ENCODE measurements at regions not wholly inside any gene's neighbourhood (a gene's known extent, or its start where the extent isn't known, plus 50 kb on each side); places are given as distances from the start of the nearest gene placed in this dataset.
A peak's percentile ranks its signal among the peaks of the same experiment; 100 is the strongest.
"Not testable (repeated sequence)": the region's sequence is repeated elsewhere in the genome, so short reads cannot be mapped to it uniquely, and the experiment has no call there.

DNA sequence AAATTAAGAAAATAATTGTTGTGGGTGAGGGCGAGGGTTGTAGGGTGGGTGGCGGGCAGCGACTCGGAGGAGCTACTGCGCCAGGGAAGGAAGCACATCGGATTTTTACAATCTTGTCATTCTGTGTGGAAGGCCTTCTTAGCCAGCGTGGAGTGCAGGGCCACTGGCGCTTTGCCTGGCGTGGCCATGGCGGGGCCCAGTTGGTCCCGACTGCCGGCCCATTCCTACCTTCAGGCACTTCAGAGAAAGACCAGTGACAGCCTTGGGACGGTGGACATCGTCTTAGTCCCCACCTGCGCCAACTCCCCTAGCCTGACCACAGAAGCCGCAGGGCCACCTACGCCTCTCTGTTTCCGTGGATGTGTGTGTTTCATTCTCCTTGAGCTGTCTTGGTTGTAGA, 136.9 kb upstream of the NEGR1 start:
- ATAC-seq (replicated peaks in 6 of 8) = no peak
- 87 to 100% (median 94%) methylated on average over 3 to 17 of the region's 18 CpGs; no CpG with 5 or more reads in 2 of the 10 experiments for WGBS, 10 experiments
- Histone ChIP-seq H3K27ac (no peak overlapping the region), H3K4me1 (replicated peaks in 1 of 2) (no peaks in the 10 kb centered on the region), H3K4me3 (no peak overlapping the region)
- in situ Hi-C loops (cut with MboI; ENCODE audit: low pct_unique_long_range_greater_than_20kb in 2 of 9, low sequenced_read_pairs in 9 of 9, unreplicated experiment in 9 of 9) = no loop called here

DNA sequence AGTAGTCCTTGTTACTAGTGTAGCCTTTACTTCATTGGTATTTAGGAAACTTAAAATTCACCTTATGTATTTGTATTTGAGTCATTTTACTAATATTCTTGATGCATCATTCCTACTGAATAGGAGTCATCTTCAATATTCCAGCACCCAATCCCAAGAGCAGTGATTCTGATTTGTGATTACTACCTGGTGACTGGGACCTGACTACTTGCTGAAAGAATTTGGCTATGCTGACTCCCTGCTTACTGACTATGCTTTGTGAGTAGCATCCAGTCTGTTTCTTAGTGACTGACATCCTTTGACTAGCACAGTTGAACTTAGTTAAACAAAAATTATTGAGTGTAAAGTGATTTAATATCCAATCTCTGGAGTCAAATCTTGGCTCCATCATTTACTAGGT, 129.9 kb upstream of the NEGR1 start:
- H3K4me1 ChIP-seq (replicated peaks in 1 of 2) = no peaks in the 10 kb centered on the region
- H3K27ac ChIP-seq = no peak overlapping the region
- in situ Hi-C loops (cut with MboI; ENCODE audit: low pct_unique_long_range_greater_than_20kb in 2 of 9, low sequenced_read_pairs in 9 of 9, unreplicated experiment in 9 of 9) = no loop called here
- no peak overlapping the region for H3K4me3 ChIP-seq
- no peak for ATAC-seq (replicated peaks in 6 of 8)

DNA sequence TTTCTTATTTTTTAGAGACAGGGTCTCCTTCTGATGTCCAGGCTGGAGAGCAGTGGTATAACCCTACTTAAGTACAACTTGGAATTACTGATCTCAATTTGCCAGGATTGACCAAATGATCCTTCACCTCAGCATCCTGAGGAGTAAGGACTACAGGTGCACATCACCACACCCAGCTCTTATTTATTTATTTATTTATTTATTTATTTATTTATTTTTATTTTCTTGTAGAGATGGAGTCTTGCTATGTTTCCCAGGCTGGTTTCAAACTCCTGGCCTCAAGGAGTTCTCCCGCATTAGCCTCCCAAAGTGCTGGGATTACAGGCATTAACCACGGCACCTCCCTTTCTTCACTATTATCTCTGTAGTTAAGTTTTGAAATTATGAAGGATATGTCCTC, 117.5 kb upstream of the NEGR1 start:
- 80 to 100% (median 100%) methylated on average over 1 to 2 of the region's 2 CpGs; no CpG with 5 or more reads in 1 of the 10 experiments for WGBS, 10 experiments
- Histone ChIP-seq H3K4me3 (no peak overlapping the region), H3K27ac (no peak overlapping the region), H3K4me1 (replicated peaks in 1 of 2) (no peaks in the 10 kb centered on the region)
- in situ Hi-C loops (cut with MboI; ENCODE audit: low pct_unique_long_range_greater_than_20kb in 2 of 9, low sequenced_read_pairs in 9 of 9, unreplicated experiment in 9 of 9) = no loop called here
- ATAC-seq (replicated peaks in 6 of 8) = no peak

DNA sequence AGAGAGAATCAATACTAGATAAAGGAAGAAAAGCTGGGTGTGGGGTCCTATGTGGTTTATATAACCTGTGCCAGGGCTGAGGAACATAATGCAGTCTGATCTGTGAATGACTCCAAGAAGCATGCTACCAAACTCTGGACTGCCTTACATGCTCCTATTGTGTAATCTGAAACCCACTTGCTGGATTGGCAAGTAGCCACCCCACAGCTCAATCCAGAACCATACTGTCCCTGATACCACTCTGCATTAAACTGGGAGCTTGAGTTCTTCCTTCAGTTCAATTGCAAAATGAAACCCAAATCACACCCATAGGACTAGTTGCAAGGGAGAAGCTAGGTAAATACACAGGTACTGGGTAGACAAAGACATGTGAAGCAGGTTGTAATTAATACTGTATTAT, 115.4 kb upstream of the NEGR1 start:
- Histone ChIP-seq H3K4me1 (replicated peaks in 1 of 2) (no peaks in the 10 kb centered on the region), H3K27ac (no peak overlapping the region), H3K4me3 (no peak overlapping the region)
- in situ Hi-C loops (cut with MboI; ENCODE audit: low pct_unique_long_range_greater_than_20kb in 2 of 9, low sequenced_read_pairs in 9 of 9, unreplicated experiment in 9 of 9) = no loop called here
- ATAC-seq (replicated peaks in 6 of 8) = peak in 2 of 8 experiments; percentile 28 to 63

DNA sequence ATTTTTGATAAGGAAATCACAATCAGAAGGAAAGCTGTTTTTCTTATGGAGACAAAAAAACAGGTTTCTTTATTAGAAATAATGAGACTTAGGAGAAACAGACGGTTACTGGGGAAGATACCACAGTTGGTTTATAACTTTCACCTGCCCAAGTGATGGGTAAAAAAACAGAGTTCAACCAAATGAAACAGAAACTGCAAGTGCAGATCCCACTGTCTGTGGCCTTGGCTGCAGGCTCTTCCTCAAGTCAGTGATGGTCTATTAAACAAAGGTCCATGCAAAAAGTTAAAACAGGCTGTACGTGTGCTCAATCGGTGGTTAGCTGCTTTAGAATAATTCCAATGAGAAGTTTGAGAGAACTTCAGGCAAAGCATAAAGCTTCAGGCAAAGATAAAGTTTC, 112.1 kb upstream of the NEGR1 start:
- Histone ChIP-seq H3K27ac (no peak overlapping the region), H3K4me3 (no peak overlapping the region), H3K4me1 (replicated peaks in 1 of 2) (no peaks in the 10 kb centered on the region)
- in situ Hi-C loops (cut with MboI; ENCODE audit: low pct_unique_long_range_greater_than_20kb in 2 of 9, low sequenced_read_pairs in 9 of 9, unreplicated experiment in 9 of 9) = no loop called here
- ATAC-seq (replicated peaks in 6 of 8) = no peak
- WGBS, 10 experiments = 54 to 92% (median 76%) methylated on average over 1 to 3 of the region's 3 CpGs

DNA sequence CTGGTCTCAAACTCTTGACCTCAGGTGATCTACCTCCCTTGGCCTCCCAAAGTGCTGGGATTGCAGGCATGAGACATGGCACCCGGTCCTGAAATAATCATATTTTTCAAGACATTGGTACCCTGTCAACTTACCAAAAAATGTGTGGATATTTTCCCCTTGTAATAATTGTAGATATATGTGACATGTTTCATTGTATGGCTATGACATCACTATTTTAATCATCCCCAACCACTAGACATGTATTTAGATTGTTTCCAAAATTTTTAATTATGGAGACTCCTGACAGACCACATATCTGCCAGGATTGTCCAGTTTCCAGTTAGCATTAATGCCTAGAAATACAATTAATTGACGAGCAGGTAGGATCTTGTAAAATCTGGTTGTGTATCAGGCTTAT, 96.7 kb upstream of the NEGR1 start:
- WGBS, 10 experiments = 78 to 100% (median 96%) methylated on average over 1 to 2 of the region's 2 CpGs; no CpG with 5 or more reads in 2 of the 10 experiments

DNA sequence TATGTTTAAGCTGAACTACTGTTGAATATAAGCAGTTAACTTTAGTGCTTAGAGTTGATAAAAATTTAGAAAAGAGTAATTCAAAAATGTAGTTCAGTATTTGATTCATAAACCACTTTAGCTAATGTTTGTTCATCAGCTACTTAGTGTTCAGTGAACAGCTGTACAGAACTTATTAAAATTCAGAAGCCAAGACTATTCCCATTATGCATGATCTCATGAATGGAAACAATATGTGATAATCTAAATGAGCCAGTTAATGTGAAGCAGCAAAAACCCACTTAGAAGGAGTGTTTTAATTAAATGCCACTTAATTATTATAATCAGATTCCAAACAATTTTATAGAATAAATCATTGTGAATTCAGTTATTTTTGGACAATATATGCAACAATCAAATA, 92.9 kb upstream of the NEGR1 start:
- no peak overlapping the region for H3K27ac ChIP-seq
- H3K4me1 ChIP-seq (replicated peaks in 1 of 2) = peaks cover 0 to 4% of the 10 kb centered on the region in 2 donors
- in situ Hi-C loops (cut with MboI; ENCODE audit: low pct_unique_long_range_greater_than_20kb in 2 of 9, low sequenced_read_pairs in 9 of 9, unreplicated experiment in 9 of 9) = no loop called here
- H3K4me3 ChIP-seq = no peak overlapping the region
- ATAC-seq (replicated peaks in 6 of 8) = no peak

More for the DNA sequence above, 96.7 kb upstream of the NEGR1 start:
- Histone ChIP-seq H3K27ac (no peak overlapping the region), H3K4me3 (no peak overlapping the region), H3K4me1 (replicated peaks in 1 of 2) (peaks cover 0 to 4% of the 10 kb centered on the region in 2 donors)
- no peak for ATAC-seq (replicated peaks in 6 of 8)
- in situ Hi-C loops (cut with MboI; ENCODE audit: low pct_unique_long_range_greater_than_20kb in 2 of 9, low sequenced_read_pairs in 9 of 9, unreplicated experiment in 9 of 9) = no loop called here

DNA sequence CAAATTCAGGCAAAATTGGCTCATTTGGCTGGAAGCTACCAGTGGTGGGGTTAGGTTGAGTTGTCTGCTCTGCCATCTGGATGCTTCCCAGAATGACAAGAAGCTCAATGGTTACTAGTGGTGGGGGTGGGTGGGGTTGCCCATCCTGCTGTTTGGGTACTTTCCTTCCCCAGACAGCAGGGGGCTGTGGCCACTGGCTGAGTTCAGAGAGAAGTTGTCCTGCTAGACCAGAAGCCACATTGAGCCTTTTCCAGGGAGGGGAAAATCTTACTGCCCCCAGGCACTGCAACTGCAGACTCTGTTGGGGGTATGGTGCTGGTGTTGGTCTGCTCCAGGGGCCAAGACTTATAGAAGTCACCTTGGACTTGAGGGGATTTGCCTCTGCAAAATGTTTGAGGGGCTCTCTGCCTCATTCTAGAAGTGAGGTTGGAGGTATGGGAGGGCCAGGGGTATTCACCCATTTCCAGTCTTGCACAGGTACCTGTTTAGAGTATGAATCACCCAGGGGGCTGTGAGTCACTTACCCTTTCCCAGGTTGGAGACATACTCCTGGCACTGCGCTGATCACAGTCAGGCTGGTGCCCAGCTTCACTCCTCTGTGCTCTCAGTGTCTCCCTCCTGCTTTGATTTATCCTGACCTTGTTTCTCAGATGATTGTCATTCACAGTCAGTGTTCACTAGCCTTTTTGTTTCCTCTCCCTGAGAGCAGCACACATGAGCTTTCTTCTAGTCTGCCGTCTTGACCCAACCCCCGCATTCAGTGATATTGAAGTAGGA, 89.1 kb upstream of the NEGR1 start:
- WGBS, 10 experiments = 33 to 100% (median 61%) methylated on average over 1 to 3 of the region's 3 CpGs
- Histone ChIP-seq H3K4me1 (replicated peaks in 1 of 2) (peaks cover 0 to 2% of the 10 kb centered on the region in 2 donors), H3K4me3 (no peak overlapping the region), H3K27ac (no peak overlapping the region)
- ATAC-seq (replicated peaks in 6 of 8) = no peak
- in situ Hi-C loops (cut with MboI; ENCODE audit: low pct_unique_long_range_greater_than_20kb in 2 of 9, low sequenced_read_pairs in 9 of 9, unreplicated experiment in 9 of 9) = no loop called here

DNA sequence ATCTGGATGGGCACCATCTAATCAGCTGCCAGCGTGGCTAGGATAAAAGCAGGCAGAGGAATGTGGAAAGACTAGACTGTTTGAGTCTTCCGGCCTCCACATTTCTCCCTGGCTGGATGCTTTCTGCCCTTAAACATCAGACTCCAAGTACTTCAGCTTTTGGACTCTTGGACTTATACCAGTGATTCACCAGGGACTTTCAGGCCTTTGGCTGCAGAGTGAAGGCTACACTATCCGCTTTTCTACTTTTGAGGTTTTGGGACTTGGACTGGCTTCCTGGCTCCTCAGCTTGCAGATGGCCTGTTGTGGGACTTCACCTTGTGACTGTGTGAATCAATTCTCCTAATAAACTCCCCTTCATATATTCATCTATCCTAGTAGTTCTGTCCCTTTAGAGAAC, 88.5 kb upstream of the NEGR1 start:
- H3K4me1 ChIP-seq (replicated peaks in 1 of 2); H3K27ac ChIP-seq; in situ Hi-C loops (cut with MboI; ENCODE audit: low pct_unique_long_range_greater_than_20kb in 2 of 9, low sequenced_read_pairs in 9 of 9, unreplicated experiment in 9 of 9); H3K4me3 ChIP-seq; ATAC-seq (replicated peaks in 6 of 8): not testable (repeated sequence)
- WGBS, 10 experiments = 51 to 100% (median 83%) methylated on average over 1 to 3 of the region's 3 CpGs; no CpG with 5 or more reads in 3 of the 10 experiments

DNA sequence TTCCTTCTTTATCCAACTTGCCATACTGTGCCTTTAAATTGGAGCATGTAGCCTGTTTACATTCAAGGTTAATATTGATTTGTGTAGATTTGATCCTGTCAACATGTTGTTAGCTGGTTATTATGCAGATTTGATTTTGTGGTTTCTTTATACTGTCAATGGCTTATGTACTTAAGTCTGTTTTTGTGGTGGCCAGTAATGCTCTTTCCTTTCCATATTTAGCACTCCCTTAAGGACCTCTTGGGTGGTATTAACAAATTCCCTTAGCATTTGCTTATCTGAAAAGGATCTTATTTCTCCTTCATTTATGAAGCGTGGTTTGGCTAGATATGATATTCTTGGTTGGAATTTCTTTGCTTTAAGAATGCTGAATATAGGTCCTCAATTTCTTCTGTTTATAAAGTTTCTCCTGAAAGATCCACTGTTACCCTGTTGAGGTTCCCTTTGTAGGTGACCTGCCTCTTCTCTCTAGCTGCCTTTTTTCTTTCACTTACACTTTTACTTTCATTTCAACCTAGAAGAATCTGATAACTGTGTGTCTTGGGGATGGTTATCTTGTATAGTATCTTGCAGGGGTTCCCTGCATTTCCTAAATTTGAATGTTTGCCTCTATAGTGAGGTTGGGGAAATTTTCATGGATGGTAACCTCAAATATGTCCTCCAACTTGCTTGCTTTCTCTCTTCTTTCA, 86.9 kb upstream of the NEGR1 start:
- 0 to 100% (median 75%) methylated on average over 1 of the region's 1 CpG; no CpG with 5 or more reads in 1 of the 10 experiments for WGBS, 10 experiments
- in situ Hi-C loops (cut with MboI; ENCODE audit: low pct_unique_long_range_greater_than_20kb in 2 of 9, low sequenced_read_pairs in 9 of 9, unreplicated experiment in 9 of 9) = loop anchor here in 1 of 9 experiments (10.0 kb wide), 1 partner anchor 74 kb away; no protein-coding TSS in a partner anchor
- no peak overlapping the region for H3K27ac ChIP-seq
- H3K4me1 ChIP-seq (replicated peaks in 1 of 2) = peaks cover 0 to 5% of the 10 kb centered on the region in 2 donors
- peak in 1 of 8 experiments; percentile 62 for ATAC-seq (replicated peaks in 6 of 8)
- no peak overlapping the region for H3K4me3 ChIP-seq

DNA sequence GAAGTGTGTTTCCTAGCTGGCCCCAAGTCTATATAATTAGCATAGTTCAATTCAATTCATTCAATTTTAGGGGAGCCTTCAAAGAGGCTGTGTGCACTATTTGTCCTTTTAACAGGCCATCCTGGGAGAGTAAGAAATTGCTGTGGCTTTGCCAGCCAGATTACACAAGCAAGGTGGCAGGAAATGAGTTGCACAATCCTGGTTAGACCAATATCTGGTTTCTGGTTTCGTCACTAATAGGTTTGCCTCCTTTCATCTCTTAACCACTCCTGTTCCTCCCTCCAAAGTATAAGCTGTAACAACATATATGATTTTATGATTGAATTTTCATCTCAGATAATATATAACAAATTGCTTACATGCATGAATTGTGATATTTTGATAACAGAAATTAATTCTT, 84.1 kb upstream of the NEGR1 start:
- in situ Hi-C loops (cut with MboI; ENCODE audit: low pct_unique_long_range_greater_than_20kb in 2 of 9, low sequenced_read_pairs in 9 of 9, unreplicated experiment in 9 of 9) = loop anchor here in 1 of 9 experiments (10.0 kb wide), 1 partner anchor 72 kb away; no protein-coding TSS in a partner anchor
- WGBS, 10 experiments = 0 to 100% (median 65%) methylated on average over 1 of the region's 1 CpG; no CpG with 5 or more reads in 2 of the 10 experiments
- H3K4me3 ChIP-seq = no peak overlapping the region
- H3K4me1 ChIP-seq (replicated peaks in 1 of 2) = peaks cover 0 to 5% of the 10 kb centered on the region in 2 donors
- H3K27ac ChIP-seq = no peak overlapping the region
- ATAC-seq (replicated peaks in 6 of 8) = no peak

DNA sequence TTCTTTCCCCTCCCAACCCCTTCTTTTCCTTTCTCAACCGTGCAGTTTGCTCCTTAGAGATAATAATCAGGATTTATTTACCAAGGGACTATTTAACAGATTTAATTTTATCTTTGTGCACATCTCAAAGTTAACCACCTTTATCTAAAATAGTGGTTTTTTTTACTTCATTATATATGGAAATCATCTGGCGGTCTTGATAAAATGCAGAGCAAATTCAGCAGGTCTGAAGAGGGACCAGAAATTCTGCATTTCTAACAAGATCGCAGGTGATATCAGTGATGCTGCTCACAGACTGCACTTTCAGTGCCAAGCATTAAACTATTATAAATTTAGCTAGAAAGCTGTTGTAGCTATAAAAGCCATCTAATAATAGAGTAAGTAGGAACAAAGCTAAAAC, 83.4 kb upstream of the NEGR1 start:
- WGBS, 10 experiments = 51 to 97% (median 88%) methylated on average over 1 to 3 of the region's 3 CpGs; no CpG with 5 or more reads in 1 of the 10 experiments
- no peak overlapping the region for H3K4me3 ChIP-seq
- ATAC-seq (replicated peaks in 6 of 8) = no peak
- in situ Hi-C loops (cut with MboI; ENCODE audit: low pct_unique_long_range_greater_than_20kb in 2 of 9, low sequenced_read_pairs in 9 of 9, unreplicated experiment in 9 of 9) = loop anchor here in 1 of 9 experiments (10.0 kb wide), 1 partner anchor 71 kb away; no protein-coding TSS in a partner anchor
- peaks cover 0 to 5% of the 10 kb centered on the region in 2 donors for H3K4me1 ChIP-seq (replicated peaks in 1 of 2)
- no peak overlapping the region for H3K27ac ChIP-seq

DNA sequence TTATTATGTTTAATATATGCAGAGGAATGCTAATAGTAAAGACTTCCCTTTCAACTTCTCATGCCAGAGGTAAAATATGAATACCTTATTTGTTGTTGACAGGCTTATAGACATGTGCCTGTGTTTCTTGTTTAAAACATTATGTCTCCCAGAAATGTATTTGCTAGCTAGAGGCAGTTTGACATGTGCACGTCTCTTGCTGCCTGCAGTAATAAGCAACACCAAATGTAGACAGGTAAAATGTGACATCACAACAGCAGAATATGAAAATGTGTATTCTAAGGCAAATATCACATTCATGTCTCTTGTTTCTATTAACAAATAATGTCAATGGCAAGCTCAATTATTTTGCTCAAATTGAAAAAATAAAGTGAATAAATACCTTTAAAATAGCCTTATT, 80.2 kb upstream of the NEGR1 start:
- in situ Hi-C loops (cut with MboI; ENCODE audit: low pct_unique_long_range_greater_than_20kb in 2 of 9, low sequenced_read_pairs in 9 of 9, unreplicated experiment in 9 of 9) = loop anchor here in 1 of 9 experiments (10.0 kb wide), 1 partner anchor 68 kb away; no protein-coding TSS in a partner anchor
- no peak overlapping the region for H3K27ac ChIP-seq
- no peak for ATAC-seq (replicated peaks in 6 of 8)
- H3K4me3 ChIP-seq = no peak overlapping the region
- 0 to 100% (median 85%) methylated on average over 1 of the region's 1 CpG; no CpG with 5 or more reads in 2 of the 10 experiments for WGBS, 10 experiments
- H3K4me1 ChIP-seq (replicated peaks in 1 of 2) = peaks cover 0 to 5% of the 10 kb centered on the region in 2 donors
